ENCODE measurements at regions not wholly inside any gene's neighbourhood (a gene's known extent, or its start where the extent isn't known, plus 50 kb on each side); places are given as distances from the start of the nearest gene placed in this dataset.

DNA sequence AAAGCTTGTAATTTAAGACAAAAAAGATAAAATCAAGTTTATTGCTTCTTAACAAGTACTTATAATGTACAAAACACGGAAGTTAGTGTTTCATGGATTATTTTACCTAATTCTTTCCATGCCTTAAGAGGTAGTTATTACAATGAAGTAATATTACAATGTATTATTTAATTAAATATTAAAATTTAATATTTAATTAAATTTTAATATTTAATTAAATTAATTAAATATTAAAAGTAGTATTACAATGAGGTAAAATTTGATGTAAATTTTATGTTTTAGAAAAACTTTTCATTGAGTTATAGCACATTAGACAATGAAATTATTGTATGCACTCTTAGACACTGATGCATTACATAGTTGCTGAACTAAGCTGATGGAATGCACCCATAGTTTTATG lies 220.7 kb upstream of the NETO1 start:
- no peaks in the 10 kb centered on the region for H3K36me3 ChIP-seq
- intact Hi-C loops (cut with micrococcal nuclease): no loop called here
- TF ChIP-seq CTCF (IDR thresholded peaks at IDR 0.05; ENCODE audit: borderline replicate concordance): no peak
- H3K27ac ChIP-seq (replicated peaks): no peak overlapping the region
- no peaks in the 10 kb centered on the region for H3K4me1 ChIP-seq
- DNase-seq: no peak
- no peak overlapping the region for H3K4me3 ChIP-seq
- H3K27me3 ChIP-seq (ENCODE audit: low read depth): no peaks in the 10 kb centered on the region
- H3K9me3 ChIP-seq (replicated peaks): peaks cover 31% of the 10 kb centered on the region

- Histone ChIP-seq H3K27ac (replicated peaks) (no peak overlapping the region), H3K27me3 (ENCODE audit: low read depth) (no peaks in the 10 kb centered on the region), H3K4me3 (no peak overlapping the region), H3K4me1 (no peaks in the 10 kb centered on the region), H3K9me3 (replicated peaks) (peaks cover 25% of the 10 kb centered on the region), H3K36me3 (no peaks in the 10 kb centered on the region)
- TF ChIP-seq CTCF (IDR thresholded peaks at IDR 0.05; ENCODE audit: borderline replicate concordance): no peak
- no peak for DNase-seq
- intact Hi-C loops (cut with micrococcal nuclease): no loop called here
These were observed 219.6 kb upstream of the NETO1 start for GRCh38 chr18:73087282-73087977.

DNA sequence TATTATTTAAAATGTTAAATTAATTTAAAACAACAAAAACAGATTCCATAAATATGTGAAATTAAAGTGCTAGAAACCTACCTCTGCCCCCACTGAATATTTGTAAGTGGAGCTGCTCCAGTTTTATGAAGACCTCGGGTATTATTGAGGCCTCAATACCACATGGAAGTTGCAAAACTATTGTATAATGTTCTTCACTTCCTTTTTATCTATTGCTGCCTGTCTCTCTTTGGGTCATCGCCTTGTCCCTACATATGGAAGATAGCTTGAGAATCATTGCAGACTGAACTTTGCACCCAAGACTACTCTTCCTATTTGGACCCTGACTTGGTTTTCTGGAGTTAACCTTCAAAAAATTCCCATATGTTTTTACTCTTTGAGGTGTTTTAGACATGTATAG lies 212.1 kb upstream of the NETO1 start:
- Histone ChIP-seq H3K27me3 (ENCODE audit: low read depth) (no peaks in the 10 kb centered on the region), H3K9me3 (replicated peaks) (no peaks in the 10 kb centered on the region)
- intact Hi-C loops (cut with micrococcal nuclease): no loop called here

DNA sequence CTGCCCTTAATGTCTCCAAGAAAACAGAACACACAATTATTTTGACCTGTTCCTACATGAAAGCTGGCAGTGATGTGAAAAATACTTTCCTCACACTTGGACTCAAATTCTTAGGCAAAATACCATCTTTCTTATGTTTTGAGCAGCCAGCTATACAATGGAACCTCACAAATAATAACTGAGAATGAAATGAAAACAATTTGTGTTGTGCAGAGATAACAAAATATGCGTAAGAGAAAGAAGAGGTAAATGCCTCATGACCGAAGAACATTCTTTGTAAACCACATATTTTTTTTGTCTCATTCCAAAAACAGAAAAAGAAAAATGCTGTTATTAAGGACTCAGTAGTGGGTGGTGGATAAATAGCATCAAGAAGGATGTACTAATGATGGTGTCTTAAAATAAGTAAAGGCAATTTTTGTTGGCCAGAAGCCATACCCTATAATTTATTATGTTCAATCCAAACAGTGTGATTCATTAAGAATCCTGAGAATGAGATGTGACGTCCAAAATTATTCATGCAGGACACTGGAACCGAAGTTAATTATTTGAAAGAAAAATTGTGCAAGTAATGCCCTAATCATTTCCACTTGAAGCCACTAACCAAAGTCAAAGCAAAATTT lies 193.0 kb upstream of the NETO1 start:
- H3K27ac ChIP-seq (replicated peaks): no peak overlapping the region
- H3K9me3 ChIP-seq (replicated peaks): no peaks in the 10 kb centered on the region
- TF ChIP-seq CTCF (IDR thresholded peaks at IDR 0.05; ENCODE audit: borderline replicate concordance): no peak
- intact Hi-C loops (cut with micrococcal nuclease): no loop called here
- H3K4me3 ChIP-seq: no peak overlapping the region
- no peak for DNase-seq
- H3K36me3 ChIP-seq: no peaks in the 10 kb centered on the region
- no peaks in the 10 kb centered on the region for H3K4me1 ChIP-seq
- no peaks in the 10 kb centered on the region for H3K27me3 ChIP-seq (ENCODE audit: low read depth)

More for the DNA sequence above, 212.1 kb upstream of the NETO1 start:
- TF ChIP-seq CTCF (IDR thresholded peaks at IDR 0.05; ENCODE audit: borderline replicate concordance): no peak
- Histone ChIP-seq H3K27ac (replicated peaks) (no peak overlapping the region), H3K36me3 (no peaks in the 10 kb centered on the region), H3K4me1 (no peaks in the 10 kb centered on the region), H3K4me3 (no peak overlapping the region)
- DNase-seq: no peak

DNA sequence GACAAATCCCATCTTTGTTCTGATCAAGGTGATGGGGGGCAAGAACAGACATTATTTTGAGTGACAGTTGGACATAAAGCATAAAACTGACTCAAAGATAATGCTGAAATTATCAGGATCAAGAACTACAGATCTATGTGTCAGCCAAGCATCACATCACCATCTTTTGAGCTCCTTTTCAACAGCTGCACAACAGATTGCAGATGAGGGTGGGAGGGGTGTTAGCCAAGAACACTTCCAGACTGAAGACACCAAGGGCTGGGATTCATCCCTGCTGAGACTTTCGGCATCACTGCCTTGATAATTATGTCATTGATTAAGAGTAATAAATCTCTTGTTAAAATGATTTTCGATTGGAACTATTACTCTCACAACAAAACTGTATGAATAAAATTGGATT lies 191.5 kb upstream of the NETO1 start:
- no peaks in the 10 kb centered on the region for H3K27me3 ChIP-seq (ENCODE audit: low read depth)
- intact Hi-C loops (cut with micrococcal nuclease): no loop called here
- H3K4me1 ChIP-seq: no peaks in the 10 kb centered on the region
- no peak for DNase-seq
- TF ChIP-seq CTCF (IDR thresholded peaks at IDR 0.05; ENCODE audit: borderline replicate concordance): no peak
- no peak overlapping the region for H3K4me3 ChIP-seq
- H3K36me3 ChIP-seq: no peaks in the 10 kb centered on the region
- H3K9me3 ChIP-seq (replicated peaks): no peaks in the 10 kb centered on the region
- H3K27ac ChIP-seq (replicated peaks): no peak overlapping the region

All from left ventricle myocardium inferior (tissue), 1 donor.